Right atrium auricular region (tissue), 2 donors: ENCODE measurements at regions not wholly inside any gene's neighbourhood (a gene's known extent, or its start where the extent isn't known, plus 50 kb on each side); places are given as distances from the start of the nearest gene placed in this dataset.

Experiments
- DNase-seq: peaks from one replicate; pipeline ENCODE4 v3.0.0-alpha.2; 2019; ENCODE audit warnings: low spot score
- H3K27ac ChIP-seq, 2 donors: fragments of 200-600 bp; sonication (generic); 1 replicate in 1 of 2; 2 replicates in 1 of 2; pipeline ENCODE4 v1.5.1; 2016 to 2019
- H3K27me3 ChIP-seq, 2 donors: fragments of 200-600 bp; sonication (generic); one replicate each; pipeline versions ENCODE4 v1.5.1 to v1.6.0; 2017 to 2019
- H3K36me3 ChIP-seq: fragments of 200-600 bp; sonication (generic); one replicate; pipeline ENCODE4 v1.5.1; 2016
- H3K4me1 ChIP-seq, 2 donors: fragments of 200-600 bp; sonication (generic); one replicate each; pipeline versions ENCODE4 v1.5.1 to v1.6.0; 2017 to 2019
- H3K4me3 ChIP-seq, 2 donors: fragments of 200-600 bp; sonication (generic); 1 replicate in 1 of 2; 2 replicates in 1 of 2; pipeline ENCODE4 v1.5.1; 2017 to 2019; ENCODE audit warnings: mild to moderate bottlenecking in 1 of 2, moderate library complexity in 1 of 2
- H3K9me3 ChIP-seq, 2 donors: fragments of 200-600 bp; sonication (generic); one replicate each; pipeline ENCODE4 v1.5.1; 2019
- CTCF ChIP-seq, 2 donors: fragments of 200-600 bp; sonication (generic); IDR thresholded peaks; one replicate each; pipeline ENCODE4 v1.5.1; 2019; ENCODE audit warnings: antibody characterized with exemption in 2 of 2

GRCh38 chr7:130823060-130823459, 89.1 kb upstream of the KLF14 start:
- no peak for TF ChIP-seq CTCF (IDR thresholded peaks at IDR 0.05)
- H3K27ac ChIP-seq = no peak overlapping the region
- DNase-seq = no peak
- peaks cover 4 to 30% of the 10 kb centered on the region in 2 donors for H3K9me3 ChIP-seq
- H3K4me1 ChIP-seq = no peaks in the 10 kb centered on the region
- H3K27me3 ChIP-seq = no peaks in the 10 kb centered on the region
- no peaks in the 10 kb centered on the region for H3K36me3 ChIP-seq
- no peak overlapping the region for H3K4me3 ChIP-seq

GRCh38 chr7:130825819-130826218, 91.8 kb upstream of the KLF14 start:
- Histone ChIP-seq H3K27ac (no peak overlapping the region), H3K27me3 (no peaks in the 10 kb centered on the region), H3K9me3 (peaks cover 4 to 30% of the 10 kb centered on the region in 2 donors), H3K4me3 (no peak overlapping the region), H3K4me1 (no peaks in the 10 kb centered on the region), H3K36me3 (no peaks in the 10 kb centered on the region)
- no peak for DNase-seq
- TF ChIP-seq CTCF (IDR thresholded peaks at IDR 0.05) = no peak

DNA sequence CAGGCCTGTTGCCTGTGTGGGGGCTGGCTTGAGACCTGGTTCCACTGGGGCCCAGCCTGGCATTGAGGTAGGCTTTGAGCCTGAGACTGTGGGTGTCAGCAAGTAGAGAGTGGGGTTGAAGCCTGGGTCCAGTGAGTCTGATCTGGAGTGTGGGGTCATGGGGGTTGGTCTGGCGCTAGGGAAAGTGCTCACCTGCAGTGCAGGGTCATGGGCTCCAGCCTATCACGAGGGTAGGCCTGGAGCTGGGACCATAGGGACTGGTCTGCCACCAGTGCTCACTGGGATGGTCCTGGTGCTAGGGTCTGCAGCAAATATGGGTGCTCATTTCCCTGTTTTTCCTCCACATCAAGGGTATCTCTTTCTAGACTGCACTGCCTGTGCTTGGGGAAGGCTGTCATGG, 95.4 kb upstream of the KLF14 start:
- Histone ChIP-seq H3K4me1 (no peaks in the 10 kb centered on the region), H3K36me3 (no peaks in the 10 kb centered on the region), H3K4me3 (no peak overlapping the region), H3K27ac (no peak overlapping the region), H3K9me3 (peaks cover 4 to 30% of the 10 kb centered on the region in 2 donors), H3K27me3 (no peaks in the 10 kb centered on the region)
- TF ChIP-seq CTCF (IDR thresholded peaks at IDR 0.05) = no peak
- DNase-seq = no peak

- H3K27me3 ChIP-seq = no peaks in the 10 kb centered on the region
- no peak overlapping the region for H3K4me3 ChIP-seq
- peaks cover 0 to 17% of the 10 kb centered on the region in 2 donors for H3K9me3 ChIP-seq
- no peaks in the 10 kb centered on the region for H3K4me1 ChIP-seq
- no peak for TF ChIP-seq CTCF (IDR thresholded peaks at IDR 0.05)
- no peak overlapping the region for H3K27ac ChIP-seq
- DNase-seq = no peak
- no peaks in the 10 kb centered on the region for H3K36me3 ChIP-seq
Measured at GRCh38 chr7:130831322-130831721, 97.3 kb upstream of the KLF14 start.

DNA sequence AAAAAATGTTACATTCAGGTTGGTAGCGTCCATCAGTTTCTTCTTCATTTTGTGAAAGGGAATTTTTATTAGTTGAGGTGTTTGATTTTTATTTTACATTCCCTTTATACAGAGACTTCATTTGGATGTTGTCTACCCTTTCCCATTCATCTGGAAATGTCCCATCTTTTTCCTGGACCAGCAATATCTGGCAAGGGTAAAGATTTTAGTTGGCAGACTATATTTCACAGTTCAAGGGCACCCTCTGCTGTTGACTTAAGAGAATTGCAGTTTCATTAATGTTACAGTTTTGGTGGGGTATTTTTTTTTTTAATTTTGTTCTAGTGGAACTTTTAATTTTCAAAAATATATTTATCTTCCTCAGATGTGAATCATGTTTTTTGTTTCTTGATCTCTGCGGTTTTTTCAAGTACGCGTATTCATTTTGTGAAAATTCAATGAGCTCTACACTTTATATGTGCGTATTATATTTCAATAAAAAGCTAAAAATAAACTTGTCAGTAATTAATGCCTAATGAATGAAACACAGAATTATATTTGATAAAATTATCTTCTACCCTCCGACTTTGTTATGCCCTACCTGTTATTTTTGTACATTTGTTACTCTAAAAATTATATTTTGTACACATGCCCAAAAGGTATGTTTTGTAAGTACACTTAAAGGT, 97.9 kb upstream of the KLF14 start:
- H3K9me3 ChIP-seq = peaks cover 0 to 11% of the 10 kb centered on the region in 2 donors
- no peaks in the 10 kb centered on the region for H3K4me1 ChIP-seq
- H3K27ac ChIP-seq = no peak overlapping the region
- no peak for DNase-seq
- no peaks in the 10 kb centered on the region for H3K27me3 ChIP-seq
- no peak overlapping the region for H3K4me3 ChIP-seq
- peak; percentile 68 to 76 for TF ChIP-seq CTCF (IDR thresholded peaks at IDR 0.05)
- no peaks in the 10 kb centered on the region for H3K36me3 ChIP-seq

GRCh38 chr7:130838738-130839137, 104.7 kb upstream of the KLF14 start:
- no peak for TF ChIP-seq CTCF (IDR thresholded peaks at IDR 0.05)
- Histone ChIP-seq H3K27ac (no peak overlapping the region), H3K4me3 (no peak overlapping the region), H3K36me3 (no peaks in the 10 kb centered on the region), H3K9me3 (no peaks in the 10 kb centered on the region), H3K4me1 (no peaks in the 10 kb centered on the region), H3K27me3 (no peaks in the 10 kb centered on the region)
- DNase-seq = no peak
